ENCODE measurements at regions not wholly inside any gene's neighbourhood (a gene's known extent, or its start where the extent isn't known, plus 50 kb on each side); places are given as distances from the start of the nearest gene placed in this dataset.

DNA sequence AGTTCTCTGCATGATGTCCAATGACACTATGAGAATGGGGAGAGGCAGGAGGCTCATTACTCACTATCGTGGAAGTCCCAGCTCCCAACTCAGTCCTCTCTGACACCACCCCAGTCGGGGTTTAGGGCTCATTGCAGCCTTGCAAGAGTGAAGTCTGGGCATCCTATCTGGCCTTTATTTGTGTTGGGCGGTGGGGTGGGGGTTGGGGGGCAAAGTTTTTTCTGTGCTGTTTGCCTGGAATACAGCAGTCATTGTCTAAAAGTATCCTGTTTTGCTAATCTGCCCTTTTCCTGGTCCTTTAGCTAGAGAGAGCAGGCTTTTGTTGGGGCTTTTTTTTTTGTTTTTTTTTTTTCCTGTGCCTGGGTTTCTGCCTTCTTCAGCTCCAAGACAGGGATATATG, 174.2 kb downstream of the MYLK4 start:
- TF ChIP-seq CREB1 (IDR thresholded peaks at IDR 0.05; ENCODE audit: low read depth) (no peak), NFIC (IDR thresholded peaks at IDR 0.05) (no peak), TEAD4 (IDR thresholded peaks at IDR 0.05) (no peak), ZBTB7A (IDR thresholded peaks at IDR 0.05; ENCODE audit: low read depth) (no peak), RAD21 (IDR thresholded peaks at IDR 0.05; ENCODE audit: low read depth) (no peak), FOXM1 (IDR thresholded peaks at IDR 0.05; ENCODE audit: borderline replicate concordance, low read depth) (no peak), TAF1 (IDR thresholded peaks at IDR 0.05; ENCODE audit: low read depth) (no peak), TCF12 (IDR thresholded peaks at IDR 0.05; ENCODE audit: low read depth) (no peak), EP300 (IDR thresholded peaks at IDR 0.05; ENCODE audit: borderline replicate concordance) (no peak), YY1 (IDR thresholded peaks at IDR 0.05; ENCODE audit: low read depth) (no peak), CEBPB (IDR thresholded peaks at IDR 0.05) (no peak), EGR1 (IDR thresholded peaks at IDR 0.05) (no peak)
- TF ChIP-seq, protein P1, sequence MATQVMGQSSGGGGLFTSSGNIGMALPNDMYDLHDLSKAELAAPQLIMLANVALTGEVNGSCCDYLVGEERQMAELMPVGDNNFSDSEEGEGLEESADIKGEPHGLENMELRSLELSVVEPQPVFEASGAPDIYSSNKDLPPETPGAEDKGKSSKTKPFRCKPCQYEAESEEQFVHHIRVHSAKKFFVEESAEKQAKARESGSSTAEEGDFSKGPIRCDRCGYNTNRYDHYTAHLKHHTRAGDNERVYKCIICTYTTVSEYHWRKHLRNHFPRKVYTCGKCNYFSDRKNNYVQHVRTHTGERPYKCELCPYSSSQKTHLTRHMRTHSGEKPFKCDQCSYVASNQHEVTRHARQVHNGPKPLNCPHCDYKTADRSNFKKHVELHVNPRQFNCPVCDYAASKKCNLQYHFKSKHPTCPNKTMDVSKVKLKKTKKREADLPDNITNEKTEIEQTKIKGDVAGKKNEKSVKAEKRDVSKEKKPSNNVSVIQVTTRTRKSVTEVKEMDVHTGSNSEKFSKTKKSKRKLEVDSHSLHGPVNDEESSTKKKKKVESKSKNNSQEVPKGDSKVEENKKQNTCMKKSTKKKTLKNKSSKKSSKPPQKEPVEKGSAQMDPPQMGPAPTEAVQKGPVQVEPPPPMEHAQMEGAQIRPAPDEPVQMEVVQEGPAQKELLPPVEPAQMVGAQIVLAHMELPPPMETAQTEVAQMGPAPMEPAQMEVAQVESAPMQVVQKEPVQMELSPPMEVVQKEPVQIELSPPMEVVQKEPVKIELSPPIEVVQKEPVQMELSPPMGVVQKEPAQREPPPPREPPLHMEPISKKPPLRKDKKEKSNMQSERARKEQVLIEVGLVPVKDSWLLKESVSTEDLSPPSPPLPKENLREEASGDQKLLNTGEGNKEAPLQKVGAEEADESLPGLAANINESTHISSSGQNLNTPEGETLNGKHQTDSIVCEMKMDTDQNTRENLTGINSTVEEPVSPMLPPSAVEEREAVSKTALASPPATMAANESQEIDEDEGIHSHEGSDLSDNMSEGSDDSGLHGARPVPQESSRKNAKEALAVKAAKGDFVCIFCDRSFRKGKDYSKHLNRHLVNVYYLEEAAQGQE (IDR thresholded peaks at IDR 0.05; ENCODE audit: low read depth) = no peak
- TF ChIP-seq, protein P2, sequence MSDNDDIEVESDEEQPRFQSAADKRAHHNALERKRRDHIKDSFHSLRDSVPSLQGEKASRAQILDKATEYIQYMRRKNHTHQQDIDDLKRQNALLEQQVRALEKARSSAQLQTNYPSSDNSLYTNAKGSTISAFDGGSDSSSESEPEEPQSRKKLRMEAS (IDR thresholded peaks at IDR 0.05) = no peak
- TF ChIP-seq, protein P3, sequence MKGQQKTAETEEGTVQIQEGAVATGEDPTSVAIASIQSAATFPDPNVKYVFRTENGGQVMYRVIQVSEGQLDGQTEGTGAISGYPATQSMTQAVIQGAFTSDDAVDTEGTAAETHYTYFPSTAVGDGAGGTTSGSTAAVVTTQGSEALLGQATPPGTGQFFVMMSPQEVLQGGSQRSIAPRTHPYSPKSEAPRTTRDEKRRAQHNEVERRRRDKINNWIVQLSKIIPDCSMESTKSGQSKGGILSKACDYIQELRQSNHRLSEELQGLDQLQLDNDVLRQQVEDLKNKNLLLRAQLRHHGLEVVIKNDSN (IDR thresholded peaks at IDR 0.05) = no peak

DNA sequence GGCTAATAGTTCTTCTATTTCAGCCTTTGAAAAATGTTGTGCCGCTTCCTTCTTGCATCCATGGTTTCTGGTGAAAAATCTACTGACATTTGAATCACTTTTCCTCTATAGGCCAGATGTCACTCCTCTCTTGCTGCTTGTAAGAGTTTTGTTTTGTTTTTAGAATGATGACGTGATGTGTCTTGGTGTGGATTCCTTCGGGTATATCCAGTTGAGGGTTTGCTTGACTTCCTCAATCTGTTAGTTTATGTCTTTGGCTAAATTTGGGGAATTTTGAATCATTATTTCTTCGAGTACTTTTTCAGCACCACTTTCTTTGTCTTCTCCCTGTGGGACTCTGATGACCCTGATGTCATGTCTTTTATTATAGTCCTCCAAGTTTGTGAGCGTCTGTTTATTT, 175.5 kb downstream of the MYLK4 start:
- TF ChIP-seq CEBPB (IDR thresholded peaks at IDR 0.05) (no peak), EP300 (IDR thresholded peaks at IDR 0.05; ENCODE audit: borderline replicate concordance) (no peak), RAD21 (IDR thresholded peaks at IDR 0.05; ENCODE audit: low read depth) (no peak), NFIC (IDR thresholded peaks at IDR 0.05) (no peak), FOXM1 (IDR thresholded peaks at IDR 0.05; ENCODE audit: borderline replicate concordance, low read depth) (no peak), TCF12 (IDR thresholded peaks at IDR 0.05; ENCODE audit: low read depth) (no peak), ZBTB7A (IDR thresholded peaks at IDR 0.05; ENCODE audit: low read depth) (no peak), YY1 (IDR thresholded peaks at IDR 0.05; ENCODE audit: low read depth) (no peak), TEAD4 (IDR thresholded peaks at IDR 0.05) (no peak), TAF1 (IDR thresholded peaks at IDR 0.05; ENCODE audit: low read depth) (no peak)
- TF ChIP-seq, protein P1 (IDR thresholded peaks at IDR 0.05; ENCODE audit: low read depth) = no peak
- TF ChIP-seq, protein P3 (IDR thresholded peaks at IDR 0.05) = no peak

DNA sequence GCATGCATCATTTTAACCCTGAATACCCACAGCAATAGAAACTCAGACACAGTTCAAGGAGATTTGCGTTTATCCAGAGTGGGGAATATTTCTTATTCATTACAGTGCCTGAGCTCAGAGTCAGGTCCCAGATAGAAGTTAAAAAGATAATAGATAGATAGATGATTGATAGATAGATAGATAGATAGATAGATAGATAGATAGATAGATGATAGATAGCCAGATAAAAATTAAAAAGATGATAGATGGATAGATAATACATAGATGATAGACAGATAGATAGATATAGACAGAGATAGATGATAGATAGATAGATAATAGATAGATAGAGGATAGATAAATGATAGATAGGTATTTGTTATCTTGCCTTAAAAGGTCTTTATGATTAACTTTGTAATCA, 184.7 kb downstream of the MYLK4 start:
- TF ChIP-seq EP300 (IDR thresholded peaks at IDR 0.05; ENCODE audit: borderline replicate concordance) (no peak), TAF1 (IDR thresholded peaks at IDR 0.05; ENCODE audit: low read depth) (no peak), RAD21 (IDR thresholded peaks at IDR 0.05; ENCODE audit: low read depth) (no peak), EGR1 (IDR thresholded peaks at IDR 0.05) (no peak), ZBTB7A (IDR thresholded peaks at IDR 0.05; ENCODE audit: low read depth) (no peak), TCF12 (IDR thresholded peaks at IDR 0.05; ENCODE audit: low read depth) (no peak)
- TF ChIP-seq, protein P2 (IDR thresholded peaks at IDR 0.05) = no peak

DNA sequence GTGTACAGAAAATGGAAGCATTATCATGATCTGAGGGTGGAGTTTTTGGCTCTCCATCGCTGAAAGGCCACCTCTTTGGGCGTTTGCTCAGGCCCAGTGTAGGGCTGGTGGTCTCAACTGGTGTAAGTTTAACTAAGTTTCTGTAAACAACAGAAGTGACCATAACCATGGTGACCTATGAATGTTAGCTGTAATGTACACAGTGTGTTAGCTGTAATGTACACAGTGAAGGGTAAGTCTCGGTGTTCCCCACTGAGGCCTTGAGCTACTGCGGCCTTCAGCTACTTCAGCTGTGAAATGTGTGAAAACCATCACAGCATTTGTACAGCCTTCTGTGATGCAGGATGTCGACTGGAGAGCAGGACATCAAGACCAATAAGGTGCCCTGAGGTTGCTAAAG, 185.2 kb downstream of the MYLK4 start:
- TF ChIP-seq EP300 (IDR thresholded peaks at IDR 0.05; ENCODE audit: borderline replicate concordance) = no peak
- TF ChIP-seq ZBTB7A (IDR thresholded peaks at IDR 0.05; ENCODE audit: low read depth) = no peak
- TF ChIP-seq TEAD4 (IDR thresholded peaks at IDR 0.05) = no peak
- TF ChIP-seq, protein P3 (IDR thresholded peaks at IDR 0.05) = no peak
- no peak for TF ChIP-seq RAD21 (IDR thresholded peaks at IDR 0.05; ENCODE audit: low read depth)
- TF ChIP-seq TAF1 (IDR thresholded peaks at IDR 0.05; ENCODE audit: low read depth) = no peak
- TF ChIP-seq, protein P1 (IDR thresholded peaks at IDR 0.05; ENCODE audit: low read depth) = no peak
- TF ChIP-seq NFIC (IDR thresholded peaks at IDR 0.05) = no peak
- no peak for TF ChIP-seq YY1 (IDR thresholded peaks at IDR 0.05; ENCODE audit: low read depth)
- TF ChIP-seq TCF12 (IDR thresholded peaks at IDR 0.05; ENCODE audit: low read depth) = no peak
- TF ChIP-seq EGR1 (IDR thresholded peaks at IDR 0.05) = no peak
- TF ChIP-seq, protein P2 (IDR thresholded peaks at IDR 0.05) = no peak
